GM23338 (cell line): ENCODE measurements at regions not wholly inside any gene's neighbourhood (a gene's known extent, or its start where the extent isn't known, plus 50 kb on each side); places are given as distances from the start of the nearest gene placed in this dataset.

Experiments used
- ATAC-seq: fragments of 200-7000 bp; cut with Tn5 transposase; 3 replicates; pipeline ENCODE4 v1.9.1; 2020
- DNase-seq: peaks from one replicate; pipeline ENCODE4 v3.0.0-alpha.2; 2015; ENCODE audit warnings: low spot score
- H2AFZ ChIP-seq: fragments of 200-600 bp; sonication (generic); 2 replicates; pipeline ENCODE4 v1.8.0; 2016; ENCODE audit warnings: antibody characterized with exemption, mild to moderate bottlenecking, moderate library complexity
- H3F3A ChIP-seq: fragments of 200-600 bp; sonication (generic); replicated peaks from 2 replicates; pipeline ENCODE4 v1.8.0; 2017; ENCODE audit warnings: antibody characterized with exemption, mixed run types, low read depth
- H3K27ac ChIP-seq: fragments of 200-600 bp; sonication (generic); 2 replicates; pipeline ENCODE4 v1.6.1; 2016; ENCODE audit warnings: low read depth
- H3K27me3 ChIP-seq: fragments of 200-600 bp; sonication (generic); 2 replicates; pipeline ENCODE4 v1.8.0; 2016; ENCODE audit warnings: mild to moderate bottlenecking, mixed run types, moderate library complexity; ENCODE audit not compliant: insufficient read depth
- H3K36me3 ChIP-seq: fragments of 200-600 bp; sonication (generic); 2 replicates; pipeline ENCODE4 v1.8.0; 2016; ENCODE audit warnings: mild to moderate bottlenecking; ENCODE audit not compliant: insufficient read depth
- H3K4me1 ChIP-seq: fragments of 200-600 bp; sonication (generic); 2 replicates; pipeline ENCODE4 v1.8.0; 2016; ENCODE audit warnings: mild to moderate bottlenecking, moderate library complexity; ENCODE audit not compliant: insufficient read depth
- H3K4me2 ChIP-seq: fragments of 200-600 bp; sonication (generic); 2 replicates; pipeline ENCODE4 v1.7.1; 2017; ENCODE audit warnings: mixed run types
- H3K4me3 ChIP-seq: fragments of 200-600 bp; sonication (generic); 2 replicates; pipeline ENCODE4 v1.6.1; 2016; ENCODE audit warnings: mixed run types
- H3K79me2 ChIP-seq: fragments of 200-600 bp; sonication (generic); replicated peaks from 2 replicates; pipeline ENCODE4 v1.8.0; 2017; ENCODE audit warnings: mild to moderate bottlenecking; ENCODE audit not compliant: insufficient read depth
- H3K9me2 ChIP-seq: fragments of 200-600 bp; sonication (generic); 2 replicates; pipeline ENCODE4 v1.8.0; 2017; ENCODE audit not compliant: insufficient read depth
- H4K20me1 ChIP-seq: fragments of 200-600 bp; sonication (generic); replicated peaks from 2 replicates; pipeline ENCODE4 v1.8.0; 2017; ENCODE audit warnings: mild to moderate bottlenecking; ENCODE audit not compliant: insufficient read depth
- H3K27ac Mint-ChIP-seq: 2 replicates; pipeline ENCODE4 v1.8.0; 2020; ENCODE audit warnings: inconsistent platforms, mild to moderate bottlenecking, moderate library complexity, mixed read lengths
- H3K27me3 Mint-ChIP-seq: 3 replicates; pipeline ENCODE4 v1.8.0; 2022; ENCODE audit warnings: low read depth, mild to moderate bottlenecking, moderate library complexity, mixed read lengths, inconsistent platforms; ENCODE audit not compliant: insufficient read depth, poor library complexity
- H3K36me3 Mint-ChIP-seq: 3 replicates; pipeline ENCODE4 v1.8.0; 2021; ENCODE audit warnings: low read depth, mild to moderate bottlenecking, inconsistent platforms, moderate library complexity, mixed read lengths
- H3K4me1 Mint-ChIP-seq: 3 replicates; pipeline ENCODE4 v1.8.0; 2020; ENCODE audit warnings: mild to moderate bottlenecking, inconsistent platforms, mixed read lengths
- H3K4me3 Mint-ChIP-seq: 3 replicates; pipeline ENCODE4 v1.8.0; 2021; ENCODE audit warnings: moderate library complexity, mild to moderate bottlenecking, inconsistent platforms, mixed read lengths
- H3K9me3 Mint-ChIP-seq: 3 replicates; pipeline ENCODE4 v1.8.0; 2020; ENCODE audit warnings: moderate library complexity, mild to moderate bottlenecking, inconsistent platforms, mixed read lengths
- CREB1 ChIP-seq: fragments of 250-450 bp; sonication (Bioruptor Pico); IDR thresholded peaks from 2 replicates; pipeline ENCODE4 v1.5.0; 2020; ENCODE audit warnings: low read depth, mild to moderate bottlenecking, moderate library complexity
- CTCF ChIP-seq, 2 experiments: fragments of 200-600 bp in 1 of 2; sonication (generic) in 1 of 2; conservative IDR thresholded peaks; 2 replicates each; pipeline versions ENCODE4 v1.5.1 to v1.6.1; 2016 to 2017; ENCODE audit warnings: antibody characterized with exemption in 2 of 2, low read depth in 2 of 2, mild to moderate bottlenecking in 2 of 2, moderate library complexity in 1 of 2
- ETS1 ChIP-seq: IDR thresholded peaks from 2 replicates; pipeline ENCODE4 v1.6.1; 2016; ENCODE audit warnings: antibody characterized with exemption
- EZH2 ChIP-seq: fragments of 200-600 bp; sonication (generic); IDR thresholded peaks from one replicate; pipeline ENCODE4 v1.8.0; 2017; ENCODE audit warnings: antibody characterized with exemption, mild to moderate bottlenecking, low read depth; ENCODE audit not compliant: unreplicated experiment
- EZH2phosphoT487 ChIP-seq: fragments of 200-600 bp; sonication (generic); IDR thresholded peaks from one replicate; pipeline ENCODE4 v1.8.1; 2018; ENCODE audit warnings: antibody characterized with exemption; ENCODE audit not compliant: unreplicated experiment
- JUNB ChIP-seq: IDR thresholded peaks from one replicate; pipeline ENCODE4 v1.6.1; 2016; ENCODE audit warnings: antibody characterized with exemption; ENCODE audit not compliant: unreplicated experiment
- POLR2AphosphoS5 ChIP-seq: IDR thresholded peaks from 2 replicates; pipeline ENCODE4 v1.6.1; 2016; ENCODE audit warnings: antibody characterized with exemption, low read depth
- REST ChIP-seq: IDR thresholded peaks from one replicate; pipeline ENCODE4 v1.6.1; 2018; ENCODE audit warnings: antibody characterized with exemption; ENCODE audit not compliant: unreplicated experiment
- STAT1 ChIP-seq: IDR thresholded peaks from one replicate; pipeline ENCODE4 v1.6.1; 2016; ENCODE audit warnings: antibody characterized with exemption; ENCODE audit not compliant: unreplicated experiment
- ZNF331 ChIP-seq: fragments of 250-450 bp; sonication (Bioruptor Pico); IDR thresholded peaks from 2 replicates; pipeline ENCODE4 v1.5.0; 2020; ENCODE audit warnings: low read depth, mild to moderate bottlenecking, moderate library complexity

GRCh38 chr13:32859707-32860292, 156.4 kb upstream of the KL start:
- no peaks in the 10 kb centered on the region for H3K27me3 ChIP-seq
- ATAC-seq (no peak), DNase-seq (no peak)
- Mint-ChIP-seq H3K27me3 (peaks cover 3% of the 10 kb centered on the region), H3K27ac (no peak overlapping the region), H3K36me3 (no peaks in the 10 kb centered on the region), H3K4me1 (no peaks in the 10 kb centered on the region), H3K4me3 (no peak overlapping the region), H3K9me3 (no peaks in the 10 kb centered on the region)
- H4K20me1 ChIP-seq: no peaks in the 10 kb centered on the region
- no peaks in the 10 kb centered on the region for H3K79me2 ChIP-seq
- no peaks in the 10 kb centered on the region for H3F3A ChIP-seq
- no peak overlapping the region for H2AFZ ChIP-seq
- no peaks in the 10 kb centered on the region for H3K4me1 ChIP-seq
- no peak overlapping the region for H3K4me2 ChIP-seq
- peaks cover 8% of the 10 kb centered on the region; the same call in 1 of the 2 replicates for H3K9me2 ChIP-seq
- TF ChIP-seq ETS1 (no peak), STAT1 (no peak), CREB1 (CRISPR knock-in tag) (no peak), ZNF331 (no peak), CTCF (conservative IDR thresholded peaks at IDR 0.05; ENCODE audit: low read depth in 2 of 2) (no peak), POLR2AphosphoS5 (no peak)
- no peak overlapping the region for H3K27ac ChIP-seq
- H3K36me3 ChIP-seq: no peaks in the 10 kb centered on the region
- no peak overlapping the region for H3K4me3 ChIP-seq

GRCh38 chr13:32861304-32861703, 154.9 kb upstream of the KL start:
- Histone ChIP-seq H3K4me3 (no peak overlapping the region), H3F3A (no peaks in the 10 kb centered on the region), H3K36me3 (no peaks in the 10 kb centered on the region), H3K4me1 (no peaks in the 10 kb centered on the region), H3K27ac (no peak overlapping the region), H3K27me3 (no peaks in the 10 kb centered on the region), H3K4me2 (no peak overlapping the region), H4K20me1 (no peaks in the 10 kb centered on the region), H2AFZ (no peak overlapping the region), H3K79me2 (no peaks in the 10 kb centered on the region), H3K9me2 (peaks cover 13% of the 10 kb centered on the region; the same call in 1 of the 2 replicates)
- Mint-ChIP-seq H3K36me3 (no peaks in the 10 kb centered on the region), H3K27ac (no peak overlapping the region), H3K4me3 (no peak overlapping the region), H3K27me3 (peaks cover 3% of the 10 kb centered on the region), H3K9me3 (no peaks in the 10 kb centered on the region), H3K4me1 (no peaks in the 10 kb centered on the region)
- ATAC-seq: no peak
- DNase-seq: no peak
- no peak for TF ChIP-seq STAT1
- TF ChIP-seq ZNF331: no peak
- no peak for TF ChIP-seq JUNB
- no peak for TF ChIP-seq EZH2
- no peak for TF ChIP-seq EZH2phosphoT487
- no peak for TF ChIP-seq REST
